ENCODE measurements at regions not wholly inside any gene's neighbourhood (a gene's known extent, or its start where the extent isn't known, plus 50 kb on each side); places are given as distances from the start of the nearest gene placed in this dataset.

DNA sequence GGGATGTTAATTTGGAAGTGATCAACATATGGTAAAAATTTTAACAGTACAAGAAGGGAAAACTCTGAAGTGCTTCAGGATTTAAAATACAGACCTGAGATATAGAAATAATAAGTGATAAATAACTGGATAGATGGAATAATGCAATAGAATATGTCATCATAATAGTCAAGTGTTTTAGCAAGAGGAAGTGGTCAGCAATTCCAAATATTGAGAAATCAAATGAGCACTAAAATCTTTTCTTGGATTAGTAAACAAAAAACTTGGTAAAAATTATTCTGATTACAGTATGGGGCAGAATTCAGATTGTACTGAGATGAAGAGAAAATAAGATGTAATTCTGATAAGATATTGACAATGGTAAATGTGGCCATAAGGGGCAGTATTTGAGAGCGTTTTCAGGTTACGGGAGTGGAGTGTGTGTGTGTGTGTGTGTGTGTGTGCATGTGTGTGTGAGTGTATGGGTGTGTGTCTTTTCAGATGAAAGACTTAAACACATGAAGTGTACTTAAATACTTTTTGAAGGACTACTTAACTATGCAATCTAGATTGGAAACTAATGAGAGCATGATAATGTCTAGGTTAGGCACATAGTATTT lies 217.9 kb upstream of the ITGA4 start (continued):
- TF ChIP-seq POLR2AphosphoS5 (IDR thresholded peaks at IDR 0.05; ENCODE audit: low read depth, low read length): no peak

DNA sequence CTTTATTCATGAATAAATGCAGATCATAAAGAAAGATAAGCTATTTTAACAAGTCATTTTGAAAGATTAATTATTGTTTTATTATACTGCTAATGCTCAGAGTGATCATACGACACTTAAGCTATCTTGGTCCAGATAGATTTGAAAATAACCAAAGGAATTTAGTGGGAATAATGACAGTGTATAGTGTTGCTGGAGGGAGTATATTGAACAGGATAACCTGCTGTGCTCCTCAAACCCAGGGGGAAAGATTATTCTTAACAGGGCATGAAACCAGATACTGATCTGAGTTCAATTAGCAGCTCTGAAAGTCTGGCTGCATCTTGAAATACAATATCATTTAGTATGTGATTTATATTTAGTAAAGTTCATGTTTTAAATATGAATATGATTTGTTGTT lies 216.3 kb upstream of the ITGA4 start:
- no peaks in the 10 kb centered on the region for H3K4me1 ChIP-seq (ENCODE audit: control insufficient read depth in 1 of 2, insufficient read depth in 2 of 2, low read length in 2 of 2)
- no peak overlapping the region for H3K27ac ChIP-seq (ENCODE audit: low read depth, low read length)
- ChIA-PET POLR2A (no interaction called here), CTCF (interaction anchor here (1.3 kb wide), 1 partner anchor 190 kb away, joined by 3 read pairs; no protein-coding TSS in a partner anchor), RAD21 (ENCODE audit: low non-redundant PET in 1 of 2, low total read pairs in 2 of 2, uncharacterized antibody in 2 of 2, unreplicated experiment in 2 of 2) (no interaction called here)
- intact Hi-C loops (cut with micrococcal nuclease): no loop called here
- BruUV-seq (replicated peaks): no TSS peak
- H3K4me3 ChIP-seq (replicated peaks in 1 of 2; ENCODE audit: low read depth in 1 of 2, low read length in 2 of 2): no peak overlapping the region
- TF ChIP-seq, protein P1, sequence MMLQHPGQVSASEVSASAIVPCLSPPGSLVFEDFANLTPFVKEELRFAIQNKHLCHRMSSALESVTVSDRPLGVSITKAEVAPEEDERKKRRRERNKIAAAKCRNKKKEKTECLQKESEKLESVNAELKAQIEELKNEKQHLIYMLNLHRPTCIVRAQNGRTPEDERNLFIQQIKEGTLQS (IDR thresholded peaks at IDR 0.05): no peak
- TF ChIP-seq EGR1 (IDR thresholded peaks at IDR 0.05; ENCODE audit: low read depth): no peak
- no peak for TF ChIP-seq RAD21 (IDR thresholded peaks at IDR 0.05; ENCODE audit: low read depth)
- TF ChIP-seq, protein P2, sequence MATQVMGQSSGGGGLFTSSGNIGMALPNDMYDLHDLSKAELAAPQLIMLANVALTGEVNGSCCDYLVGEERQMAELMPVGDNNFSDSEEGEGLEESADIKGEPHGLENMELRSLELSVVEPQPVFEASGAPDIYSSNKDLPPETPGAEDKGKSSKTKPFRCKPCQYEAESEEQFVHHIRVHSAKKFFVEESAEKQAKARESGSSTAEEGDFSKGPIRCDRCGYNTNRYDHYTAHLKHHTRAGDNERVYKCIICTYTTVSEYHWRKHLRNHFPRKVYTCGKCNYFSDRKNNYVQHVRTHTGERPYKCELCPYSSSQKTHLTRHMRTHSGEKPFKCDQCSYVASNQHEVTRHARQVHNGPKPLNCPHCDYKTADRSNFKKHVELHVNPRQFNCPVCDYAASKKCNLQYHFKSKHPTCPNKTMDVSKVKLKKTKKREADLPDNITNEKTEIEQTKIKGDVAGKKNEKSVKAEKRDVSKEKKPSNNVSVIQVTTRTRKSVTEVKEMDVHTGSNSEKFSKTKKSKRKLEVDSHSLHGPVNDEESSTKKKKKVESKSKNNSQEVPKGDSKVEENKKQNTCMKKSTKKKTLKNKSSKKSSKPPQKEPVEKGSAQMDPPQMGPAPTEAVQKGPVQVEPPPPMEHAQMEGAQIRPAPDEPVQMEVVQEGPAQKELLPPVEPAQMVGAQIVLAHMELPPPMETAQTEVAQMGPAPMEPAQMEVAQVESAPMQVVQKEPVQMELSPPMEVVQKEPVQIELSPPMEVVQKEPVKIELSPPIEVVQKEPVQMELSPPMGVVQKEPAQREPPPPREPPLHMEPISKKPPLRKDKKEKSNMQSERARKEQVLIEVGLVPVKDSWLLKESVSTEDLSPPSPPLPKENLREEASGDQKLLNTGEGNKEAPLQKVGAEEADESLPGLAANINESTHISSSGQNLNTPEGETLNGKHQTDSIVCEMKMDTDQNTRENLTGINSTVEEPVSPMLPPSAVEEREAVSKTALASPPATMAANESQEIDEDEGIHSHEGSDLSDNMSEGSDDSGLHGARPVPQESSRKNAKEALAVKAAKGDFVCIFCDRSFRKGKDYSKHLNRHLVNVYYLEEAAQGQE (IDR thresholded peaks at IDR 0.05; ENCODE audit: low read depth): no peak
- no peak for TF ChIP-seq POLR2A (IDR thresholded peaks at IDR 0.05; ENCODE audit: borderline replicate concordance, extremely low read depth, insufficient read depth, insufficient read length)
- TF ChIP-seq SRF (IDR thresholded peaks at IDR 0.05; ENCODE audit: low read depth): no peak
- no peak for TF ChIP-seq JUND (IDR thresholded peaks at IDR 0.05)
- TF ChIP-seq SIN3A (IDR thresholded peaks at IDR 0.05; ENCODE audit: low read depth): no peak
- TF ChIP-seq ZNF274 (IDR thresholded peaks at IDR 0.05; ENCODE audit: low read depth, low read length): no peak
- TF ChIP-seq, protein P3, sequence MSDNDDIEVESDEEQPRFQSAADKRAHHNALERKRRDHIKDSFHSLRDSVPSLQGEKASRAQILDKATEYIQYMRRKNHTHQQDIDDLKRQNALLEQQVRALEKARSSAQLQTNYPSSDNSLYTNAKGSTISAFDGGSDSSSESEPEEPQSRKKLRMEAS (IDR thresholded peaks at IDR 0.05): no peak
- TF ChIP-seq ELF1 (IDR thresholded peaks at IDR 0.05; ENCODE audit: borderline replicate concordance, low read depth): no peak
- no peak for TF ChIP-seq CEBPB (IDR thresholded peaks at IDR 0.05; ENCODE audit: low read depth)
- TF ChIP-seq, protein P4, sequence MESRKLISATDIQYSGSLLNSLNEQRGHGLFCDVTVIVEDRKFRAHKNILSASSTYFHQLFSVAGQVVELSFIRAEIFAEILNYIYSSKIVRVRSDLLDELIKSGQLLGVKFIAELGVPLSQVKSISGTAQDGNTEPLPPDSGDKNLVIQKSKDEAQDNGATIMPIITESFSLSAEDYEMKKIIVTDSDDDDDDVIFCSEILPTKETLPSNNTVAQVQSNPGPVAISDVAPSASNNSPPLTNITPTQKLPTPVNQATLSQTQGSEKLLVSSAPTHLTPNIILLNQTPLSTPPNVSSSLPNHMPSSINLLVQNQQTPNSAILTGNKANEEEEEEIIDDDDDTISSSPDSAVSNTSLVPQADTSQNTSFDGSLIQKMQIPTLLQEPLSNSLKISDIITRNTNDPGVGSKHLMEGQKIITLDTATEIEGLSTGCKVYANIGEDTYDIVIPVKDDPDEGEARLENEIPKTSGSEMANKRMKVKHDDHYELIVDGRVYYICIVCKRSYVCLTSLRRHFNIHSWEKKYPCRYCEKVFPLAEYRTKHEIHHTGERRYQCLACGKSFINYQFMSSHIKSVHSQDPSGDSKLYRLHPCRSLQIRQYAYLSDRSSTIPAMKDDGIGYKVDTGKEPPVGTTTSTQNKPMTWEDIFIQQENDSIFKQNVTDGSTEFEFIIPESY (IDR thresholded peaks at IDR 0.05; ENCODE audit: extremely low read depth, insufficient replicate concordance, low read length): no peak
- TF ChIP-seq YY1 (IDR thresholded peaks at IDR 0.05; ENCODE audit: extremely low read depth, insufficient replicate concordance, low read depth, low read length): no peak
- no peak for TF ChIP-seq ZFX (IDR thresholded peaks at IDR 0.05)
- no peak for TF ChIP-seq FOSL1 (IDR thresholded peaks at IDR 0.05; ENCODE audit: low read depth)
- no peaks in the 10 kb centered on the region for H3K27me3 ChIP-seq (ENCODE audit: insufficient read depth, low read length)
- H3K9me3 ChIP-seq (ENCODE audit: control insufficient read depth in 1 of 2, insufficient read depth in 1 of 2, low read depth in 1 of 2, low read length in 2 of 2): no peaks in the 10 kb centered on the region
- no peaks in the 10 kb centered on the region for H4K20me1 ChIP-seq (ENCODE audit: insufficient read depth)
- no peaks in the 10 kb centered on the region for H3K79me2 ChIP-seq (ENCODE audit: insufficient read depth, low read length)
- no peaks in the 10 kb centered on the region for H3K9me2 ChIP-seq (ENCODE audit: insufficient read depth)
- H3K36me3 ChIP-seq (ENCODE audit: control insufficient read depth in 1 of 2, insufficient read depth in 2 of 2, low read length in 2 of 2): no peaks in the 10 kb centered on the region
- H3K9ac ChIP-seq (ENCODE audit: low read length): no peak overlapping the region
- H2AFZ ChIP-seq (ENCODE audit: low read depth, low read length, poor library complexity, severe bottlenecking): no peak overlapping the region
- no peak overlapping the region for H3K4me2 ChIP-seq (ENCODE audit: low read length)
- DNase-seq (ENCODE audit: low read depth, low spot score): no peak
- ATAC-seq: no peak

Data from HCT116 (cell line).